ENCODE measurements at regions not wholly inside any gene's neighbourhood (a gene's known extent, or its start where the extent isn't known, plus 50 kb on each side); places are given as distances from the start of the nearest gene placed in this dataset.

GRCh38 chr6:19424853-19425252 is 412.3 kb upstream of the ID4 start:
- TF ChIP-seq POLR2A (IDR thresholded peaks at IDR 0.05; ENCODE audit: low read length) = no peak
- TF ChIP-seq GATA1 (IDR thresholded peaks at IDR 0.05; ENCODE audit: low read depth, low read length) = no peak
